GM11168 (cell line): ENCODE measurements at regions not wholly inside any gene's neighbourhood (a gene's known extent, or its start where the extent isn't known, plus 50 kb on each side); places are given as distances from the start of the nearest gene placed in this dataset.
"Not testable (repeated sequence)": the region's sequence is repeated elsewhere in the genome, so short reads cannot be mapped to it uniquely, and the experiment has no call there.

Experiments used
- in situ Hi-C: fragments of 300-500 bp; cut with MboI; formaldehyde crosslinking; loops from one replicate; pipeline ENCODE4 v1.12.0; 2022; ENCODE audit warnings: low sequenced_read_pairs; ENCODE audit not compliant: unreplicated experiment

DNA sequence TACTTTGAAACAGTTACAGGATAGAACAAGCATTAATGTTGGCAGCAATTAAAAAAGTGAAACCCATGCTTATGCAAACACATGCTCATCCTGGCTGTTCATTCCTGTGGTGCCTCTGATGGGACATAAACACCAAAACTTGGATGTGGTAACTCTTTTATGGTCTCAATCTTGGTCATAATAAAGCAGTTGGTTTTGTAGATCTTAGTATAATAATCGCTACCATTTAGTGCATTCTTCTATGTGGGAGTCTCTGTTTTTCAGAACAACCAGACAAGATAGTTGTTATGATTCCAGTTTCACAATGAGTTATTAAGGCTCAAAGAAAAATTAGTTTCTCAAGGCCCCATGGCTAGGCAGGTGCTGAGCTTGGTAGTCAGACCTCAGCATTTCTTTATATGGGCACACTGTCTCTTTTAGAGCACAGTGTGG is 184.0 kb downstream of the UTRN start:
- in situ Hi-C loops, result no loop called here

DNA sequence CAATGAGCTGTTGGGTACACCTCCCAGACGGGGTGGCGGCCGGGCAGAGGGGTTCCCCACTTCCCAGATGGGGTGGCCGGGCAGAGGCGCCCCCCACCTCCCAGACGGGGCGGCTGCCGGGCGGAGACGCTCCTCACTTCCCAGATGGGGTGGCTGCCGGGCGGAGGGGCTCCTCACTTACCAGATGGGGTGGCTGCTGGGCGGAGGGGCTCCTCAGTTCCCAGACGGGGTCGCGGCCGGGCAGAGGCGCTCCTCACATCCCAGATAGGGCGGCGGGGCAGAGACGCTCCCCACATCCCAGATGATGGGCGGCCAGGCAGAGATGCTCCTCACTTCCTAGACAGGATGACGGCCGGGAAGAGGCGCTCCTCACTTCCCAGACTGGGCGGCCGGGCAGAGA is 185.1 kb downstream of the UTRN start:
- in situ Hi-C loops, result not testable (repeated sequence)

DNA sequence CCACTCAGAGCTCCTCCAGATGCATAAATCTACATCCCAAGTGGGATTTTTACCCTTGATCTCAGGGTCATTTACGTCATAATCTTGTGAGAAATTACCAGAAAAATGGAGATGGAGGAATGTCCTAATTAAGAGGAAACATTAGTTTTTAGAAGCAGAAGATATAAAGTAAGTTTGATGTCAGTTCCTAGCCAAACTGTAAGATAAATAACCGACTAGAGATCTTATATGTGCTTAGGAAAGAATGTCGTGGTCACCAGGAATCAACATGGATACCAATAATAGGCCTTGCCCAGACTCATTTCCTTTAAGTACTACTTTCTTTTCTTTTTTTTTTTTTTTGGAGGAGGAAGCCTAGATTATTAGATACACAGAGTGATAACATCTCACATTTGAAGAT is 186.9 kb downstream of the UTRN start:
- in situ Hi-C loops, result no loop called here

DNA sequence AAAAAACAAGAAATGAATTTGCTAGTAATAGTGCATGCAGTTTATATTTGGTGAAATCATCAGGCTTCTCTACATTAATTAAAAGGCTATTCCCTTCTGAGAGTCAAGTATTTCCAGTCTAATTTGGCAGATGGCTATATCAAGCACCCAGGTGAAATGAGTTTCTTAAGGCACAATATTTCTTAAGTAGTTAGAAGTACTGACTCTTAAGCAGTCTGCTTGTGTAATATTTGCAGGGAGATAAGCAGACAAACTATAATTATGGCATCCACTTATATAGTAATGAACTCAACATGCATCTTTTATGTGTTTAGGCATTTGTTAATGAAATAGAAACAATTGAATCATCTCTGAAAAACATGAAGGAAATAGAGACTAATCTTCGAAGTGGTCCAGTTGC is 189.2 kb downstream of the UTRN start:
- in situ Hi-C loops, result no loop called here

DNA sequence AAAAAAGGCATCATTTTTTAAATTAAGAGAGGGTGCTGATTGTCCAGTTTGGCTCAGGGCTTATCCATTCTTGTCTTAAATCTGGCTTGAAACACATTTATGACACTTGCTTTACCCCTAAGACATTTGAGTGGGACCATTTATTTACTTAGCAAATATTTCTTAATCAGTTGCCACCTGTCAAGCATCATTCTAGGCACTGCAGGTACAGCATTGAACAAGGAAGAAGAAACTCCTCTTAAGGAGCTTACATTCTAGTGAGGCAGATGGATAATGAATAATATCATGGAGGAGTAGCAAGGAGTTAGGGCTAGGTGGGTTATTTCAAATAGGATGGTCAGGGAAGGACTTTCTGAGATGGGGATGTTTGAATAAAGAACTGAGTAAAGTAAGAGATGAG is 189.8 kb downstream of the UTRN start:
- in situ Hi-C loops, result loop anchor here (25.0 kb wide), 1 partner anchor 363 kb away; no protein-coding TSS in a partner anchor

DNA sequence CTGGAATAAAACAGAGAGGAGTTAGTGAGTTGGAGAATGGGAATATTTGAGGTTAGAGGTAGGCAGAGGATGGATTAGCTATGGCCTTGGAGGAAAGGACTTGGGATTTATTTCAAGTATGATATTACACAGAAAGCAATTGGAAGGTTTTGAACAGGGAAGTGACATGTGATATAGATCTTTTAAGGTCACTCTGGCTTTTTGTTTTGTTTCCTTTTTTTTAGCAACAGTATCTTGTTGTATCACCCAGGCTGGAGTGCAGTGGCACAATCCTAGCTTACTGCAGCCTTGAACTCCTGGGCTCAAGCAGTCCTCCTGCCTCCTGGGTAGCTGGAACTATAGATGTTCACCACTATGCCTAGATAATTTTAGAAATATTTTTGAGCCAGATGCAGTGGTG is 190.3 kb downstream of the UTRN start:
- in situ Hi-C loops, result loop anchor here (25.0 kb wide), 1 partner anchor 363 kb away; no protein-coding TSS in a partner anchor

DNA sequence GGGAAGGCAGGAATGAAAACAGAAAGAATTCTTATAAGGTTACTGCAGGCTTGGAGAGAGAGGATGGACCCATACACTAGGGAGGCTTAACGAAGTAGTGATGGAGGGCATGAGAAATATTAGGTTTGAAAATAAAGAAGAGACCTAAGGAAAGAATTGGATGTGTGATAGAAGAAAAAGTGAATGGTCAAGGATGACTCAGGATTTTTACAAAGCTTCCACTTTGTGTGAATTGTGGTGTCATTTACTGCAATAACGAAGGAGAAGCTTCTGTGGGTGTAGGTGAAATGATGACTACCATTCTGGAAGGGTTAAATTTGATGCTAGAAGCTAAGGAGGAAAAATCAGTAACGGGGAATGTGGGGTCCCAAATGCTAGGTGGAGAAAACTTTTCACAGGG is 191.2 kb downstream of the UTRN start:
- in situ Hi-C loops, result loop anchor here (25.0 kb wide), 1 partner anchor 364 kb away; no protein-coding TSS in a partner anchor

DNA sequence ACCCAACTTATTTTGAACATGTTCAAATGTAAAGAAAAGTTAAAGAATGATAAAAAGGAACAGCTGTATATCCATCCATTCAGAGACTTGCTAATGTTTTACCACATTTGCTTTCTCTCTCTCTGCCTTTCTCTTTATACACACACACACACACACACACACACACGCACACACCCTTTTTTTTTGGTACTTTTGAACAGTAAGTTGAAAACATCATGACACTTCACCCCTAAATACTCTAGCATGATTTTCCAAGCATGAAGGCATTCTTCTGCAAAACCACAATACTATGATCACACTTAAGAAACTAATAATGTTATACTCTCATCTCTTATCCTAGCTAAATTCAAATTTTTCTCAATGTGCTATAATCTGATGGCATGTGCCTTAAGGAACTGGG is 192.3 kb downstream of the UTRN start:
- in situ Hi-C loops, result loop anchor here (25.0 kb wide), 1 partner anchor 365 kb away; no protein-coding TSS in a partner anchor

DNA sequence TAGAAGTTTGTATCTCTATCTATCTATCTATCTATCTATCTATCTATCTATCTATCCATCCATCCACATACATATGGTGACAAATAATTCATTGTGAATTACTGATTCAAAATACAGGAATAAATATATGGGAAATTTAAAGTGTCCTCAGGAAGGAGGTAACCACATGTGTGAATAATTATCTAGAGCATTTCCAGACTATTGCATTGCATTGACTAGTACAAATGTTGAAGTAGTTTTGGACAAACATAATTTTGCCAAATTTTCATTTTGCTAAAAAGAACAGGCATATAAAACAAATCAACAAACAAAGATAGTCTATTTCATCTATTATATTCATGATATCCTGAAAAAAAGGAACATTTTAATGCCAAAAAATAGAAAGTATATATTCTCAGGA is 192.7 kb downstream of the UTRN start:
- in situ Hi-C loops, result loop anchor here (25.0 kb wide), 1 partner anchor 366 kb away; no protein-coding TSS in a partner anchor

DNA sequence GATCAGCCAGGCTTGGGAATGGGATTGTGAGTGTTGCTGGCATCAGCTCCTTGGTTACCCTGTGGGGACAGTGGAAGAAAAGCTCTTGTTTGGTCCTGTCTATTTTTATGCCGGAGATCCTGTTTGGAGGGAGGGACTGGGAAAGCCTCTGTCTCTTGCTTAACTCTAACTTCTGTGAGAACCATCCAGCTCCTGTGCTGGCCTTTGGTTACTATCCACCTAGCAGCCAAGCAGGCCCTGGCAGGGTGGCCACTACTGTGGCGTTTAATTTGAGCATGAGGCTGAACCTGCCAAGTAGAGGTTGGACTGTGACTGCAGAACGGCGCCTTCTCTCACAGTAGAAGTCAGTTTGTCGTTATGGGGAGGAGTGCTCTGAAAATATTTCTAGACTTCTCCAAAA is 193.3 kb downstream of the UTRN start:
- in situ Hi-C loops, result loop anchor here (25.0 kb wide), 1 partner anchor 366 kb away; no protein-coding TSS in a partner anchor

DNA sequence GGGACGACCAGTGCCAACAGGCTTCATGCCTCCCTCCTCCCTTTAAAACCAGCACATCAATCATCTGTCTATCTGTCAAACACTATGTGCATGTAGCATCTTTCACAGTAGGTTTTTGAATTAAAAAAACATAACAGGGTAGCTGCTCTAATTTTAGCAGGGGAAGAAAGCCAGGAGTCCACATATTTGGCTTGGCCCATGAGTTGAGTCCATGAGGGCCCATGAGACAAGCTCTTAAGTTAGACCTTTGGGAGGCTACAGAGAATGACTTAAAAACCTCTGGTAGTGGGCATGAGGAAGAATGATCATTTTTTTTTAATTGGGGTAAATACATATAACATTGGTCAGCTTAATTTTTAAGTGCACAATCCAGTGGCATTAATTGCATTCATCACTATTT is 194.9 kb downstream of the UTRN start:
- in situ Hi-C loops, result loop anchor here (25.0 kb wide), 1 partner anchor 368 kb away; no protein-coding TSS in a partner anchor

DNA sequence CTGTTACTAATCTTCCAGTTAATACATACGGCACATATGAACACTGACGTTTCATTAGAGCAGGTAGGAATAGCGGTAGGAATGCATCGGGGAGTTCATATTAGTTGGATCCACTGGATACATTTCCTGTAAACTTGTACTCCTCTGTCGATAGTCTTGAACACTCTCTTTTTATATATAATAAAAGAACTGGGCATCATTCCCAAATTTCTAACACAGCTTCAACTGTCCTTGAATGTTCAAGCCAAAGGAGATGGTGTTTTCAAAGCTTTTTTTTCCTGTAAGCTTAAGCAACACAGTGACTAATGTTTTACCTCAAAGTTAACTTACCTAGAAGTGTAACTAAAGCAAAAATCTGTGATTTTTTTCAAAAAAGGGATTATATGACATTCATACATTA is 195.3 kb downstream of the UTRN start:
- in situ Hi-C loops, result loop anchor here (25.0 kb wide), 1 partner anchor 368 kb away; no protein-coding TSS in a partner anchor

DNA sequence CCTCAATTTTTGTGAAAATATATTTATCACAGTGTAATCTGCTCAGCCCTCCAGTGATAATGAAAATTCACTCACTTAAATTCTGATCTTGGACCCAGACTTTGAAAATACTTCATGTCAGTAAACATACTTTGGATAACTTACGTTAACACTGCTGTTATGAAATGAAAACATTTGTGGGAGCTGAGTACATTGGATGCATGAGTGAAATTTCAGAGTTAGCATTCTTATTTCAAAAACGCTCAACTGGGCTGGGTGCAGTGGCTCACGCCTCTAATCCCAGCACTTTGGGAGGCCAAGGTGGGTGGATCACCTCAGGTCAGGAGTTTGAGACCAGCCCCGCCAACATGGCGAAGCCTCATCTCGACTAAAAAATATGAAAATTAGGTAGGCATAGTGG is 196.4 kb downstream of the UTRN start:
- in situ Hi-C loops, result loop anchor here (25.0 kb wide), 1 partner anchor 369 kb away; no protein-coding TSS in a partner anchor

DNA sequence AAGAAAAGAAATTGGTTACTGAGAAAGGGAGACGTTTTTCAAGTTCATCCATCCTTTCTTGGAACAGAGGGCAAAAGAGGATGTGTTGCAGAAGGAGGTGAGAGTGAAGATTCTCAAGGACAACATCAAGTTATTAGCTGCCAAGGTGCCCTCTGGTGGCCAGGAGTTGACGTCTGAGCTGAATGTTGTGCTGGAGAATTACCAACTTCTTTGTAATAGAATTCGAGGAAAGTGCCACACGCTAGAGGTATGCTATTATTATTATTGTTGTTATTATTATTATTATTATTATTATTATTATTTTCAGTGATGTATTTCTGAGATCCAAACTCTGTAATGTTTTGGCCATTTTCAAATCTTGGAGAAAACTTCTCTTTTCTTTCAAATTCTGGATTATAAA is 197.0 kb downstream of the UTRN start:
- in situ Hi-C loops, result loop anchor here (25.0 kb wide), 1 partner anchor 370 kb away; no protein-coding TSS in a partner anchor

DNA sequence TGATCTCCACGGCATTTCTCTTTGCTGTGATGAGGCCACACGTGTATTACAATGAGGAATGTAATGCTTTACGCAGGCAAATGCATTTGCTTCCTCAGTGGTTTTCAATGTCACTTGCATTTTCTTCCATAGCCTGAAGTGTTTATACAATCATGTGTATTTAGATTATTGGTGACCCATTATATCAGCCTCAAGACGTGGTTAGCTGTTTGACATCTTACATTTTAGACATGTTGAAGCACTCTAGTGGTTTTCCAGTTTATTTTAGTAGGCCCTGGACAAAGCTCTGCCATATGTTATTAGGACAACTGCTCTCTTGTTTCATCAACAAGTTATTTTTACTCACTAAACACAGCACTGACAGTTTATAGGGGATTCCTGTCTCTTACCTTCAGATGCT is 200.4 kb downstream of the UTRN start:
- in situ Hi-C loops, result loop anchor here (25.0 kb wide), 1 partner anchor 373 kb away; no protein-coding TSS in a partner anchor

DNA sequence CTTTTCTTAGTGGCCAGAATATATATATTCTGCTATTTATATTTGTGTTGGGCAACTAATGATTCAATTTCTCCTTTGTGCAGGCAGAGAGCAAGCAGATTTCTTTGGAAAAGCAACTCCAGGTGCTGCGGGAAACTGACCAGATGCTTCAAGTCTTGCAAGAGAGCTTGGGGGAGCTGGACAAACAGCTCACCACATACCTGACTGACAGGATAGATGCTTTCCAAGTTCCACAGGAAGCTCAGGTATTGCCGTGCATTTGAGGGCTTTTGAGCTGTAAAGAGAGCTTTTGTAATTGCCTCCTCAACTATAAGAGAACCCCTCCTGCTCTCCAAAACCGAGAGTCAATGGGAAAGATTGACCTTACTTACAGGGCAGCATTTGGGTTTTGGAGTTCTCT is 203.5 kb downstream of the UTRN start:
- in situ Hi-C loops, result loop anchor here (25.0 kb wide), 1 partner anchor 376 kb away; no protein-coding TSS in a partner anchor

DNA sequence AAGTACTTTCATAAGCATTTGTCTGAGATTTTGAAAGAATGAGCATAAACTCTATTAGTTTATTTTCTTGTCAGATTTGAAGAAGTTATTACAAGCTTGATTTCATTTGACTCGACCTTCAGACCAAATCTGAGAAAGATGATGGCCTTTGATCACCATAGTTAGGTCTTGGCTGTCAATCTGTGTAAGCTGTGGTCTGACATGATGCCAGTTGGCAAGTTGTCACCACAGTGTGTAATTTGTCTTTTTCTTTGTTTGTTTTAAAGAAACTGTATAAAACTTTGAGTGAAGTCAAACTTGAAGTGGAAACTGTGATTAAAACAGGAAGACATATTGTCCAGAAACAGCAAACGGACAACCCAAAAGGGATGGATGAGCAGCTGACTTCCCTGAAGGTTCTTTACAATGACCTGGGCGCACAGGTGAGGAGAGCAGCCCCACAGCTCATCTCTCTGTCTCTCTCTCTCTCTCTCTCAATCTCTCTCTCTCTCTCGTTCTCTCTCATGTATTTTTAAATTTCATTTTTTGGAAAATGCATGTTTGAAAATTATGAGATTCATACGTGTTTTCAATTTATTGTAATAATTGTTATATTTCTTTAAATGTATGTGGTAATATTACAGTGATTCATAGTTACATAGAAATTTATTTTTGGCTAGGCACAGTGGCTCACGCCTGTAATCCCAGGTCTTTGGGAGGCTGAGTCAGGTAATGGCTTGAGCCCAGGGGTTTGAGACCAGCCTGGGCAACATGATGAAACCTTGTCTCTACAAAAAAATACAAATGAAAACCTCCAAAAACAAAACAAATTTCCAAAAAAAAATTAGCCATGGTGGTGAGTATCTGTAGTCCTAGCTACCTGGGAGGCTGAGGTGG is 208.1 kb downstream of the UTRN start:
- in situ Hi-C loops, result loop anchor here (25.0 kb wide), 1 partner anchor 381 kb away; no protein-coding TSS in a partner anchor

DNA sequence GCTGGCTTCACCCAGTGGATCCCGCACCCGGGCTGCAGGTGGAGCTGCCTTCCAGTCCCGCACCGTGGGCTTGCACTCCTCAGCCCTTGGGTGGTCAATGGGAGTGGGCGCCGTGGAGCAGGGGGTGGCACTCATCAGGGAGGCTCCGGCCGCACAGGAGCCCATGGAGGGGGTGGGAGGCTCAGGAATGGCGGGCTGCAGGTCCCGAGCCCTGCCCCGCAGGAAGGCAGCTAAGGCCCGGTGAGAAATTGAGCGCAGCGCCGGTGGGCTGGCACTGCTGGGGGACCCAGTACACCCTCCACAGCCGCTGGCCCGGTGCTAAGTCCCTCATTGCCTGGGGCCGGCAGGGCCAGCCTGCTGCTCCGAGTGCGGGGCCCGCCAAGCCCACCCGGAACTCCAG is 209.9 kb downstream of the UTRN start:
- in situ Hi-C loops, result loop anchor here (25.0 kb wide), 1 partner anchor 383 kb away; no protein-coding TSS in a partner anchor

DNA sequence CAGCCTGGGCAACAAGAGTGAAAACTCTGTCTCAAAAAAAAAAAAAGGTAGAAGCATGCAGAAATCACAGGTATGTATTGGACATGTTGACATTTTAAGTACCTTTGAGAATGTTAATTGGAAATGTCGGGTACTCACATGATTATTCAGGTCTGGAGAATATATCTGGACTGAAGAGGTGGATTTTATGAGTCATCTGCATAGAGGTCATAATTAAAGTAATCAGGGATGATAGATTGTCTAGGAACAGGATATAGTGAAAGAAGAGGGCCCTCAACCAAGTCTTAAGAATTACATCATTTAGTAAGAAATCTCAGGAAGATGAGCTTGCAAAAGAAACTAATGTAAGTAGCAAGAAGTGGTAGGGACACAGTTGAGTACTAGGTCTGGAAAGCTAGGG is 212.5 kb downstream of the UTRN start:
- in situ Hi-C loops, result loop anchor here (25.0 kb wide), 1 partner anchor 385 kb away; no protein-coding TSS in a partner anchor

DNA sequence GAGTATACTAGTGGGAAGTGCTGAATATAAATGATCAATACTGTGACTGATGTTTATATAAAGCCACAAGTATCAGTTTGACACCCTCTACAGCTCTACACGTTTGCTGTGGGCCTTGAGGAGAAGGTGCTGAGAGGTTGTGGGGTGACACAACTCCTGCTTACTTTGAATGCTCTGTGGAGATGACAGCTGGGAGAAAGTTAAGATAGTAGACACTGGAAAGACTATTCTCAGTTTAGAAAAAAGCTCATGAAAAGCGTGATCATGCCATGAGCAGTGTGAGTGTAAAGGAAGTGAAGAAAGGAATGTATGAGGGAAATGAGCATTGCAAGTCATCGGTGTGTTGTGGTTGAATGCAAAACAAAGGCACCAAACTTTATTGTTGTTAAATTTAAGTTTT is 215.8 kb downstream of the UTRN start:
- in situ Hi-C loops, result no loop called here

DNA sequence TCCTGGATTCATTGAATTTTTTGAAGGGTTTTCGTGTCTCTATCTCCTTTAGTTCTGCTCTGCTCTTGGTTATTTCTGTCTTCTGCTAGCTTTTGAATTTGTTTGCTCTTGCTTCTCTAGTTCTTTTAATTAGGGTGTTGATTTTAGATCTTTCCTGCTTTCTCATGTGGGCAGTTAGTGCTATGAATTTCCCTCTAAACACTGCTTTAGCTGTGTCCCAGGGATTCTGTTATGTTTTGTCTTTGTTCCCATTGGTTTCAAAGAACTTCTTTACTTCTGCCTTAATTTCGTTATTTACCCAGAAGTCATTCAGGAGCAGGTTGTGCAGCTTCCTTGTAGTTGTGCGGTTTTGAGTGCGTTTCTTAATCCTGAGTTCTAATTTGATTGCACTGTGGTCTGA is 220.1 kb downstream of the UTRN start:
- in situ Hi-C loops, result not testable (repeated sequence)
